Nephron progenitor cell (in vitro differentiated cells): ENCODE measurements at regions not wholly inside any gene's neighbourhood (a gene's known extent, or its start where the extent isn't known, plus 50 kb on each side); places are given as distances from the start of the nearest gene placed in this dataset.

ENCODE experiments used
- DNase-seq: peaks from one replicate; pipeline ENCODE4 v3.0.0; 2021
- H3K27ac Mint-ChIP-seq: 2 replicates; pipeline ENCODE4 v1.8.0; 2021; ENCODE audit warnings: mild to moderate bottlenecking, moderate library complexity, mixed read lengths
- H3K27me3 Mint-ChIP-seq: 2 replicates; pipeline ENCODE4 v1.8.0; 2021; ENCODE audit warnings: mild to moderate bottlenecking, low read depth, mixed read lengths; ENCODE audit not compliant: poor library complexity
- H3K36me3 Mint-ChIP-seq: 2 replicates; pipeline ENCODE4 v1.8.0; 2021; ENCODE audit warnings: low read depth, mixed read lengths
- H3K4me1 Mint-ChIP-seq: 2 replicates; pipeline ENCODE4 v1.8.0; 2021; ENCODE audit warnings: mixed read lengths
- H3K4me3 Mint-ChIP-seq: 2 replicates; pipeline ENCODE4 v1.8.0; 2021; ENCODE audit warnings: mild to moderate bottlenecking, moderate library complexity, mixed read lengths
- H3K9me3 Mint-ChIP-seq: 2 replicates; pipeline ENCODE4 v1.8.0; 2021; ENCODE audit warnings: mild to moderate bottlenecking, moderate library complexity, mixed read lengths
- TF ChIP-seq, protein P1 (sequence below): fragments of 200-600 bp; sonication (generic); IDR thresholded peaks from 2 replicates; pipeline ENCODE4 v1.5.0; 2021; ENCODE audit warnings: antibody characterized with exemption

DNA sequence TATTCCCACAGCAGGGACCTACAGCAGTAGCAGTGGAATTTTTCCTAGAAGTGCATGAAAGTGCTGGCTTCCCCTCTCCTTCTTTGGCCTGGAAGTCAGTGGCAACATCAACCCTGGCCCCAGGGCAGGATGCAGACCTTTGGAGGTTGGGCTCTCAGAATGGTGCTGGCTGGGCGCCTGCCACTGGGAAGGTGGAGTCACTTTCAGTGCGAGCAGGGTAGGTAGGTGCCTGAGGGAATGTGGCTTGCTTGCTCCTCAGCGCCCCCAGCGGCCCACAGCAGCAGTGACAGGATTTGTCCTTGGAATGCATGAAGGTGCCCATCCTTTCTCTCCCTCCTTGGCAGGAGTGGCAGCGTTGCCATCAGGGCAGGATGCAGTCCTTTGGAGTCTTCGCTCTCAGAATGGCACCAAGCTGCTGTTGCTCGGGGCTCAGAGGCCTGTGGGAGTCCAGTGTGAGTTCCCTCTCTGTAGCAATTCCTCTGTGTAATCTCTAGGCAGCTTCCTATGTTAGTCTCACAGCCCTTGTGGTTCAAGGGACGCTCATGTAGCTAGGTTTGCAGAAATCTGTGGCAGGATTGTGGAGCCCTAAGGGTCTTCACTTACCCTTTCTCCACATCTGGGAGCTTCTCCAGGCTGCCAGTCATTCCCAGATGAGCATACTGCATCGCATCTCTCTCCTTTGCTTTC, 354.4 kb upstream of the DACH1 start:
- TF ChIP-seq, protein P1, sequence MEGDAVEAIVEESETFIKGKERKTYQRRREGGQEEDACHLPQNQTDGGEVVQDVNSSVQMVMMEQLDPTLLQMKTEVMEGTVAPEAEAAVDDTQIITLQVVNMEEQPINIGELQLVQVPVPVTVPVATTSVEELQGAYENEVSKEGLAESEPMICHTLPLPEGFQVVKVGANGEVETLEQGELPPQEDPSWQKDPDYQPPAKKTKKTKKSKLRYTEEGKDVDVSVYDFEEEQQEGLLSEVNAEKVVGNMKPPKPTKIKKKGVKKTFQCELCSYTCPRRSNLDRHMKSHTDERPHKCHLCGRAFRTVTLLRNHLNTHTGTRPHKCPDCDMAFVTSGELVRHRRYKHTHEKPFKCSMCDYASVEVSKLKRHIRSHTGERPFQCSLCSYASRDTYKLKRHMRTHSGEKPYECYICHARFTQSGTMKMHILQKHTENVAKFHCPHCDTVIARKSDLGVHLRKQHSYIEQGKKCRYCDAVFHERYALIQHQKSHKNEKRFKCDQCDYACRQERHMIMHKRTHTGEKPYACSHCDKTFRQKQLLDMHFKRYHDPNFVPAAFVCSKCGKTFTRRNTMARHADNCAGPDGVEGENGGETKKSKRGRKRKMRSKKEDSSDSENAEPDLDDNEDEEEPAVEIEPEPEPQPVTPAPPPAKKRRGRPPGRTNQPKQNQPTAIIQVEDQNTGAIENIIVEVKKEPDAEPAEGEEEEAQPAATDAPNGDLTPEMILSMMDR, result peak; percentile 64
- Mint-ChIP-seq H3K4me3 (no peak overlapping the region), H3K9me3 (no peaks in the 10 kb centered on the region), H3K4me1 (no peaks in the 10 kb centered on the region), H3K36me3 (no peaks in the 10 kb centered on the region), H3K27me3 (no peaks in the 10 kb centered on the region), H3K27ac (no peak overlapping the region)
- peak; percentile 46 for DNase-seq

DNA sequence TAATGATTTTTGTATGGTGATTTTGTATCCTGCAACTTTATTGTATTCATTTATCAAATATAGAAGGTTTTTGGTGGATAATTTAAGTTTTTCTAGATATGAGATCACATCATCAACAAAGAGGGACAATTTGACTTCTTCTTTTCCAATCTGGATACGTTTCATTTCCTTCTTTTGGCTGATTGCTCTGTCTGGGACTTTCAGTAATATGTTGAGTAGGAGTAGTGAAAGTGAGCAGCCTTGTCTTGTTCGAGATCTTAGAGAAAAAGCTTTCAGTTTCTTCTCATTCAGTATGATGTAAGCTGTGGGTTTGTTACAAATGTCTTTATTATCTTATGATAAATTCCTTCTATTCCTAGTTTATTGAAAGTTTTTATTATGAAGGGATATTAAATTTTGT, 352.0 kb upstream of the DACH1 start:
- H3K27me3 Mint-ChIP-seq, result no peaks in the 10 kb centered on the region
- DNase-seq, result no peak
- no peaks in the 10 kb centered on the region for H3K4me1 Mint-ChIP-seq
- H3K4me3 Mint-ChIP-seq, result no peak overlapping the region
- H3K36me3 Mint-ChIP-seq, result no peaks in the 10 kb centered on the region
- H3K9me3 Mint-ChIP-seq, result no peaks in the 10 kb centered on the region
- TF ChIP-seq, protein P1, result no peak
- no peak overlapping the region for H3K27ac Mint-ChIP-seq

DNA sequence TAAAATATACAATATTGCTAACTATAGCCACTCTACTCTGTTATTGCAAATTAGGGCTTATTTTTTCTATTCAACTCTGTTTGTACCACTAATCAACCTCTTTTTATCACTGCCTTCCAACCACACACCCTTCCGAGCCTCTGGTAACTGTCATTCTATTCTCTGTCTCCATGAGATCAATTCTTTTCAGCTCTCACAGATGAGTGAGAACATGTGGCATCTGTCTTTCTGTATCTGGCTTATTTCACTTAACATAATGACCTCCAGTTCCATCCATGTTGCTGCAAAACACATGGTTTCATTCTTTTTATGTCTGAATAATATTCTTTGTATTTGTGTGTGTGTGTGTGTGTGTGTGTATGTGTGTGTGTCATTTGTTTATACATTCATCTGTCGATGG, 350.1 kb upstream of the DACH1 start:
- TF ChIP-seq, protein P1, result no peak
- Mint-ChIP-seq H3K27me3 (no peaks in the 10 kb centered on the region), H3K27ac (no peak overlapping the region), H3K4me3 (no peak overlapping the region), H3K4me1 (no peaks in the 10 kb centered on the region), H3K9me3 (no peaks in the 10 kb centered on the region), H3K36me3 (no peaks in the 10 kb centered on the region)
- DNase-seq, result no peak

DNA sequence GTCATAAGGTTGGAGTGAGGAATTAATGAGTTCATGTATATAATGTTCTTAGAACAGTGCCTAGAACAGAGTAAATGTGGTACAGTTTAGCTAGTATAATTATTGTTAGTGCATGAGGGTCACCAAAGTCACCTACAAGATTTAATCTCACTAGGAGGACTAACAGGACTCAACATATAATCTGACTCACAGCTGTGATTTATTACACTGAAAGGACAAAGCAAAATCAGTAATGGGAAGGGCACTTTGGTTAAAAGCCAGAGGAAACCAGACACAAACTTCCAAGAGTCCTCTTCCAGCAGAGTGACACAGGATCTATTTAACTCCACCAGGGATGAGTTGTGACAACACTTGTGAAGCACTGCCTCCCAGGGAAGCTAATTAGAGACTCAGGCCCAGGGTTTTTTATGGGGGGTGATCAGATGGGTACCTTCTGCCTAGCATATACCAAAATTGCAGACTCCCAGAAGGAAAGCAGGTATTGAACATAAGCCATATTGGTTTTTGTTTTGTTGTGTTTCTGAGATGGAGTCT, 341.2 kb upstream of the DACH1 start:
- Mint-ChIP-seq H3K9me3 (no peaks in the 10 kb centered on the region), H3K27me3 (peaks cover 3% of the 10 kb centered on the region), H3K4me3 (no peak overlapping the region), H3K36me3 (no peaks in the 10 kb centered on the region), H3K4me1 (peaks cover 5% of the 10 kb centered on the region), H3K27ac (no peak overlapping the region)
- TF ChIP-seq, protein P1, result no peak
- DNase-seq, result no peak

DNA sequence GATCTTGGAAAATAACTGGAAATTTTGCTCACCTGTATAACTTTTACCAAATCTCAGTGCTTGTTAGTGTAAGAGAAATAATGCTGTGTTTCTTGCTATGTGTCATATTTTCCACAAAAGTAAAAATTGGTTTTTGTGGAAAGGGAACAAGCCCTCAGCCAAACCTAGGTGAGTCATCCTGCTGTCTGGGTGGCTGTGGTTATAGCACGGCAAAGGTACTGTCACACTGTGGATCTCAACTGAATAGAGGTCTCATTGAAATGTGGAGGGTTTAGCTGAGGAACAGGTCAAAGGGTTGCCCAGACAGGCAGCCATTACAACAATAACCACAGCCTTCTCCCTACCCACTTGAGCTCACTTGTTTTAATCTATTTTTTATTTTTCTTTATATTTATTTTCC, 338.8 kb upstream of the DACH1 start:
- Mint-ChIP-seq H3K27me3 (peaks cover 3% of the 10 kb centered on the region), H3K27ac (no peak overlapping the region), H3K4me1 (peaks cover 5% of the 10 kb centered on the region), H3K36me3 (no peaks in the 10 kb centered on the region), H3K9me3 (no peaks in the 10 kb centered on the region), H3K4me3 (no peak overlapping the region)
- DNase-seq, result no peak
- TF ChIP-seq, protein P1, result no peak

DNA sequence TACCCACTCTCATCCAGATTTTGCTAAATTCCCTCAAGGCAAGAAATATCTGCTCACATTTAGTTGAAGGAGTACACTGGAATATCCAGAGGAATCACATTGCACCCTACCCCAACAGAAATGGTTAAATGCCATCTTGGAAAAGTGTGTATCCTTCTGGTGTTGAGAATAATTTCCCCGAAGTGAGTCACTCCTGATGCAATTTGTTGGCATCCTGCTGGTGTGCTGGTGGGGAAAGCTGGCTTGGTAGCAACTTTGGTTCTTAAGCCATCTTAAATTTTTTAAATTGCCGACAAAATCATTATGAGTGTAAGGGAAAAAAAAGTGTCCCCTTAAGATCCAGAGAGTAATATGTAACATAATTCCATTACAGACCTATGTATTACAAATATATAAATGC, 337.3 kb upstream of the DACH1 start:
- TF ChIP-seq, protein P1, result no peak
- no peak overlapping the region for H3K4me3 Mint-ChIP-seq
- H3K4me1 Mint-ChIP-seq, result peaks cover 10% of the 10 kb centered on the region
- H3K27ac Mint-ChIP-seq, result no peak overlapping the region
- H3K9me3 Mint-ChIP-seq, result no peaks in the 10 kb centered on the region
- H3K36me3 Mint-ChIP-seq, result no peaks in the 10 kb centered on the region
- peaks cover 3% of the 10 kb centered on the region for H3K27me3 Mint-ChIP-seq
- DNase-seq, result no peak
